ENCODE measurements at regions not wholly inside any gene's neighbourhood (a gene's known extent, or its start where the extent isn't known, plus 50 kb on each side); places are given as distances from the start of the nearest gene placed in this dataset.

- no peak for ATAC-seq
- no peak for DNase-seq (ENCODE audit: low spot score)
- intact Hi-C loops (cut with DNase I): no loop called here
Measured at GRCh38 chr10:130440971-130441370, 304.8 kb downstream of the GLRX3 start.

GRCh38 chr10:130443066-130443465 lies 306.9 kb downstream of the GLRX3 start:
- intact Hi-C loops (cut with DNase I): no loop called here
- DNase-seq (ENCODE audit: low spot score): no peak

GRCh38 chr10:130453036-130453720 lies 317.0 kb downstream of the GLRX3 start:
- DNase-seq (ENCODE audit: low spot score) (no peak), ATAC-seq (no peak)
- intact Hi-C loops (cut with DNase I): no loop called here

More at GRCh38 chr10:130443066-130443465, 306.9 kb downstream of the GLRX3 start:
- no peak for ATAC-seq

GRCh38 chr10:130453721-130454542 lies 317.7 kb downstream of the GLRX3 start:
- intact Hi-C loops (cut with DNase I): no loop called here
- no peak for ATAC-seq
- DNase-seq (ENCODE audit: low spot score): no peak

GRCh38 chr10:130454543-130455000 lies 318.4 kb downstream of the GLRX3 start:
- no peak for DNase-seq (ENCODE audit: low spot score)
- intact Hi-C loops (cut with DNase I): no loop called here
- no peak for ATAC-seq

GRCh38 chr10:130455111-130455695 lies 319.0 kb downstream of the GLRX3 start:
- intact Hi-C loops (cut with DNase I): no loop called here
- no peak for DNase-seq (ENCODE audit: low spot score)
- ATAC-seq: no peak

GRCh38 chr10:130455791-130456190 lies 319.6 kb downstream of the GLRX3 start:
- no peak for DNase-seq (ENCODE audit: low spot score)
- intact Hi-C loops (cut with DNase I): no loop called here

GRCh38 chr10:130456616-130457015 lies 320.4 kb downstream of the GLRX3 start:
- intact Hi-C loops (cut with DNase I): no loop called here
- ATAC-seq (no peak), DNase-seq (ENCODE audit: low spot score) (no peak)

More at GRCh38 chr10:130455791-130456190, 319.6 kb downstream of the GLRX3 start:
- no peak for ATAC-seq

GRCh38 chr10:130458509-130458908 lies 322.3 kb downstream of the GLRX3 start:
- DNase-seq (ENCODE audit: low spot score): no peak
- intact Hi-C loops (cut with DNase I): no loop called here

GRCh38 chr10:130459011-130459410 lies 322.8 kb downstream of the GLRX3 start:
- intact Hi-C loops (cut with DNase I): no loop called here
- ATAC-seq (no peak), DNase-seq (ENCODE audit: low spot score) (no peak)

More at GRCh38 chr10:130458509-130458908, 322.3 kb downstream of the GLRX3 start:
- no peak for ATAC-seq

GRCh38 chr10:130459851-130460490 lies 323.8 kb downstream of the GLRX3 start:
- DNase-seq (ENCODE audit: low spot score) (no peak), ATAC-seq (no peak)
- intact Hi-C loops (cut with DNase I): no loop called here

GRCh38 chr10:130461631-130462030 lies 325.4 kb downstream of the GLRX3 start:
- intact Hi-C loops (cut with DNase I): no loop called here
- ATAC-seq (no peak), DNase-seq (ENCODE audit: low spot score) (no peak)

GRCh38 chr10:130463104-130463875 lies 327.1 kb downstream of the GLRX3 start:
- intact Hi-C loops (cut with DNase I): no loop called here
- DNase-seq (ENCODE audit: low spot score) (no peak), ATAC-seq (no peak)

- DNase-seq (ENCODE audit: low spot score) (no peak), ATAC-seq (no peak)
- intact Hi-C loops (cut with DNase I): no loop called here
Measured at GRCh38 chr10:130463876-130464364, 327.7 kb downstream of the GLRX3 start.

GRCh38 chr10:130464426-130464825 lies 328.2 kb downstream of the GLRX3 start:
- intact Hi-C loops (cut with DNase I): no loop called here
- DNase-seq (ENCODE audit: low spot score) (no peak), ATAC-seq (no peak)

- no peak for ATAC-seq
- intact Hi-C loops (cut with DNase I): no loop called here
- no peak for DNase-seq (ENCODE audit: low spot score)
Measured at GRCh38 chr10:130466271-130466997, 330.2 kb downstream of the GLRX3 start.

- ATAC-seq: no peak
- intact Hi-C loops (cut with DNase I): no loop called here
- DNase-seq (ENCODE audit: low spot score): no peak
Measured at GRCh38 chr10:130470286-130470685, 334.1 kb downstream of the GLRX3 start.

- intact Hi-C loops (cut with DNase I): no loop called here
- no peak for ATAC-seq
- no peak for DNase-seq (ENCODE audit: low spot score)
Measured at GRCh38 chr10:130470973-130471372, 334.8 kb downstream of the GLRX3 start.
